ENCODE measurements at regions not wholly inside any gene's neighbourhood (a gene's known extent, or its start where the extent isn't known, plus 50 kb on each side); places are given as distances from the start of the nearest gene placed in this dataset.

- TF ChIP-seq SP1 (IDR thresholded peaks at IDR 0.05) (no peak), CTCF (IDR thresholded peaks at IDR 0.05; ENCODE audit: low read depth, low read length, missing input control) (no peak), YY1 (IDR thresholded peaks at IDR 0.05) (no peak), TAF1 (conservative IDR thresholded peaks at IDR 0.05) (no peak), HNF4G (IDR thresholded peaks at IDR 0.05) (no peak), EGR1 (IDR thresholded peaks at IDR 0.05; ENCODE audit: low read depth in 2 of 2) (no peak), FOXA1 (IDR thresholded peaks at IDR 0.05) (no peak), MAX (IDR thresholded peaks at IDR 0.05) (no peak), ATF3 (IDR thresholded peaks at IDR 0.05) (no peak), HNF4A (conservative IDR thresholded peaks at IDR 0.05) (no peak), GABPA (IDR thresholded peaks at IDR 0.05 in 1 of 2, conservative IDR thresholded peaks at IDR 0.05 in 1 of 2) (no peak), RXRA (IDR thresholded peaks at IDR 0.05) (no peak), JUND (IDR thresholded peaks at IDR 0.05) (no peak), REST (IDR thresholded peaks at IDR 0.05) (no peak)
These were observed 687.6 kb downstream of the FLRT2 start for GRCh38 chr14:86217523-86217922.
